PC-3 (cell line): ENCODE measurements at regions not wholly inside any gene's neighbourhood (a gene's known extent, or its start where the extent isn't known, plus 50 kb on each side); places are given as distances from the start of the nearest gene placed in this dataset.

ENCODE experiments used
- ATAC-seq: fragments of 200-7000 bp; cut with Tn5 transposase; 2 replicates; pipeline ENCODE4 v1.9.1; 2020; ENCODE audit warnings: mild to moderate bottlenecking, moderate library complexity
- BruUV-seq: library from RNA; stranded (reverse); fragments of 400-500 nt; replicated peaks from 2 replicates; lab custom pipeline; 2021; lab: Mats Ljungman, UMichigan
- CTCF ChIA-PET: fragments of 300-600 bp; sonication (Branson Sonifier 250); formaldehyde crosslinking; loops from one replicate; lab custom pipeline; 2022; ENCODE audit warnings: antibody characterized with exemption; lab: Charles Lee
- POLR2A ChIA-PET: fragments of 300-600 bp; sonication (Branson Sonifier 250); formaldehyde crosslinking; loops from one replicate; lab custom pipeline; 2022; ENCODE audit warnings: antibody characterized with exemption; ENCODE audit not compliant: unreplicated experiment; lab: Charles Lee
- DNase-seq: peaks from one replicate; pipeline ENCODE4 v3.0.0-alpha.2; 2015
- H2AFZ ChIP-seq: fragments of 300-600 bp; sonication (generic); 2 replicates; pipeline ENCODE4 v1.6.0; 2016; ENCODE audit warnings: antibody characterized with exemption, low read length
- H3F3A ChIP-seq: fragments of 300-600 bp; sonication (generic); one replicate; pipeline ENCODE4 v1.6.0; 2017; ENCODE audit warnings: antibody characterized with exemption, low read length, control low read depth, mild to moderate bottlenecking; ENCODE audit not compliant: unreplicated experiment
- H3K27ac ChIP-seq: fragments of 300-600 bp; sonication (generic); 2 replicates; pipeline ENCODE4 v1.5.1; 2016; ENCODE audit warnings: mild to moderate bottlenecking, low read length
- H3K27me3 ChIP-seq: fragments of 300-600 bp; sonication (generic); 2 replicates; pipeline ENCODE4 v1.6.1; 2016; ENCODE audit warnings: low read length, mixed read lengths
- H3K36me3 ChIP-seq: fragments of 300-600 bp; sonication (generic); 2 replicates; pipeline ENCODE4 v1.6.1; 2016; ENCODE audit warnings: low read depth, mixed run types, low read length, mixed read lengths
- H3K4me1 ChIP-seq: fragments of 300-600 bp; sonication (generic); 2 replicates; pipeline ENCODE4 v1.5.1; 2016; ENCODE audit warnings: low read length; ENCODE audit not compliant: insufficient read depth
- H3K4me2 ChIP-seq: fragments of 300-600 bp; sonication (generic); 2 replicates; pipeline ENCODE4 v1.6.0; 2016; ENCODE audit warnings: low read length
- H3K4me3 ChIP-seq: fragments of 300-600 bp; sonication (generic); 2 replicates; pipeline ENCODE4 v1.5.1; 2016; ENCODE audit warnings: mild to moderate bottlenecking, low read length, mixed read lengths
- H3K79me2 ChIP-seq: fragments of 300-600 bp; sonication (generic); 2 replicates; pipeline ENCODE4 v1.6.1; 2017; ENCODE audit warnings: low read length, mixed read lengths
- H3K9ac ChIP-seq: fragments of 300-600 bp; sonication (generic); 2 replicates; pipeline ENCODE4 v1.6.0; 2016; ENCODE audit warnings: mild to moderate bottlenecking, low read length
- H3K9me2 ChIP-seq: fragments of 300-600 bp; sonication (generic); replicated peaks from 2 replicates; pipeline ENCODE4 v1.6.1; 2016; ENCODE audit warnings: mixed run types, low read length, mixed read lengths
- H3K9me3 ChIP-seq: fragments of 300-600 bp; sonication (generic); 2 replicates; pipeline ENCODE4 v1.6.1; 2016; ENCODE audit warnings: low read length, mixed read lengths
- H4K20me1 ChIP-seq: fragments of 300-600 bp; sonication (generic); 2 replicates; pipeline ENCODE4 v1.6.1; 2016; ENCODE audit warnings: low read length, mixed read lengths
- EZH2 ChIP-seq: fragments of 300-600 bp; sonication (generic); IDR thresholded peaks from one replicate; pipeline ENCODE4 v1.6.1; 2017; ENCODE audit warnings: antibody characterized with exemption, mild to moderate bottlenecking, low read length; ENCODE audit not compliant: unreplicated experiment
- EZH2phosphoT487 ChIP-seq: fragments of 300-600 bp; sonication (generic); IDR thresholded peaks from 2 replicates; pipeline ENCODE4 v1.6.1; 2018; ENCODE audit warnings: mild to moderate bottlenecking, antibody characterized with exemption, low read length, borderline replicate concordance
- intact Hi-C: fragments of 100-400 bp; cut with micrococcal nuclease; formaldehyde crosslinking; loops from 2 replicates; pipeline ENCODE4 v1.9.0; 2023
- TF ChIP-seq, protein P1 (sequence below): fragments of 300-600 bp; sonication (generic); conservative IDR thresholded peaks from 2 replicates; pipeline ENCODE4 v1.5.1; 2017; ENCODE audit warnings: antibody characterized with exemption, low read depth, mild to moderate bottlenecking, low read length

- no peak for DNase-seq
- Histone ChIP-seq H3K4me3 (no peak overlapping the region), H3K27me3 (no peaks in the 10 kb centered on the region), H3K27ac (no peak overlapping the region), H2AFZ (no peak overlapping the region), H3K79me2 (no peaks in the 10 kb centered on the region), H3K9ac (no peak overlapping the region), H3K4me2 (no peak overlapping the region), H3K36me3 (no peaks in the 10 kb centered on the region), H3F3A (no peaks in the 10 kb centered on the region), H3K9me3 (0 out of 2 replicates have a peak, but pooled peaks cover 3% of the 10 kb centered on the region), H3K9me2 (no peaks in the 10 kb centered on the region), H3K4me1 (no peaks in the 10 kb centered on the region), H4K20me1 (no peaks in the 10 kb centered on the region)
- TF ChIP-seq EZH2phosphoT487 (no peak), EZH2 (no peak)
- TF ChIP-seq, protein P1, sequence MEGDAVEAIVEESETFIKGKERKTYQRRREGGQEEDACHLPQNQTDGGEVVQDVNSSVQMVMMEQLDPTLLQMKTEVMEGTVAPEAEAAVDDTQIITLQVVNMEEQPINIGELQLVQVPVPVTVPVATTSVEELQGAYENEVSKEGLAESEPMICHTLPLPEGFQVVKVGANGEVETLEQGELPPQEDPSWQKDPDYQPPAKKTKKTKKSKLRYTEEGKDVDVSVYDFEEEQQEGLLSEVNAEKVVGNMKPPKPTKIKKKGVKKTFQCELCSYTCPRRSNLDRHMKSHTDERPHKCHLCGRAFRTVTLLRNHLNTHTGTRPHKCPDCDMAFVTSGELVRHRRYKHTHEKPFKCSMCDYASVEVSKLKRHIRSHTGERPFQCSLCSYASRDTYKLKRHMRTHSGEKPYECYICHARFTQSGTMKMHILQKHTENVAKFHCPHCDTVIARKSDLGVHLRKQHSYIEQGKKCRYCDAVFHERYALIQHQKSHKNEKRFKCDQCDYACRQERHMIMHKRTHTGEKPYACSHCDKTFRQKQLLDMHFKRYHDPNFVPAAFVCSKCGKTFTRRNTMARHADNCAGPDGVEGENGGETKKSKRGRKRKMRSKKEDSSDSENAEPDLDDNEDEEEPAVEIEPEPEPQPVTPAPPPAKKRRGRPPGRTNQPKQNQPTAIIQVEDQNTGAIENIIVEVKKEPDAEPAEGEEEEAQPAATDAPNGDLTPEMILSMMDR: no peak
- CTCF ChIA-PET: no interaction called here
- ATAC-seq: no peak
- no TSS peak for BruUV-seq
- POLR2A ChIA-PET: no interaction called here
- intact Hi-C loops: no loop called here
Observed at GRCh38 chr15:27690290-27690689, 408.8 kb downstream of the OCA2 start.

DNA sequence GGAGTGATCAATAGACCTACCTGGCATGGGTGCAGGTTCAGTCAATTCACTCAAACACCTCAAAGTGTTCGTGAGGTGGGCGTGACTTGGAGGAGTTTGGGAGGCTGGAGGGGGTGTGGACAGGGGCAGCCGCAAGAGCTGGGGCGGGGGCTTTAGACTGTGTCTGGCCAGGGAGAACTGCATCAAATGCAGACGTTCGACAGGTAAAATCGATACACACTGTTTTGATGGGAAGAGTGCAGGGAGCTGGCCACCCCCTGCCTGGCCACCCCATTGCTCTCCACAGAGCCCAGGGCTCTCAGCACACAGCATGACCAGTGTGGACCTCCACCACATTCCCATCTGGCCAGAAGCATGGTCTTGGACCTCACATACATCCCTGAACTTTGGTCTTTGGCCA lies 412.1 kb downstream of the OCA2 start:
- intact Hi-C loops: no loop called here
- H3K4me3 ChIP-seq: no peak overlapping the region
- ChIA-PET POLR2A (no interaction called here), CTCF (no interaction called here)
- H4K20me1 ChIP-seq: no peaks in the 10 kb centered on the region
- H3K79me2 ChIP-seq: no peaks in the 10 kb centered on the region
- H3K9me3 ChIP-seq: 0 out of 2 replicates have a peak, but pooled peaks cover 3% of the 10 kb centered on the region
- no peak for ATAC-seq
- no peak for DNase-seq
- no TSS peak for BruUV-seq
- no peak overlapping the region for H2AFZ ChIP-seq
- H3K9ac ChIP-seq: no peak overlapping the region
- no peaks in the 10 kb centered on the region for H3K9me2 ChIP-seq
- H3K4me1 ChIP-seq: no peaks in the 10 kb centered on the region
- no peak overlapping the region for H3K27ac ChIP-seq
- TF ChIP-seq, protein P1: no peak
- no peak for TF ChIP-seq EZH2
- H3K36me3 ChIP-seq: no peaks in the 10 kb centered on the region
- no peak overlapping the region for H3K4me2 ChIP-seq
- H3K27me3 ChIP-seq: no peaks in the 10 kb centered on the region
- H3F3A ChIP-seq: no peaks in the 10 kb centered on the region

- no peak overlapping the region for H3K9ac ChIP-seq
- no peaks in the 10 kb centered on the region for H3K79me2 ChIP-seq
- no peak overlapping the region for H3K27ac ChIP-seq
- intact Hi-C loops: no loop called here
- no TSS peak for BruUV-seq
- ChIA-PET POLR2A (no interaction called here), CTCF (no interaction called here)
- no peaks in the 10 kb centered on the region for H3F3A ChIP-seq
- no peaks in the 10 kb centered on the region for H3K9me2 ChIP-seq
- ATAC-seq (no peak), DNase-seq (peak; percentile 12)
- TF ChIP-seq, protein P1: no peak
- TF ChIP-seq EZH2 (no peak), EZH2phosphoT487 (no peak)
- H3K36me3 ChIP-seq: no peaks in the 10 kb centered on the region
- H3K4me1 ChIP-seq: no peaks in the 10 kb centered on the region
- no peaks in the 10 kb centered on the region for H4K20me1 ChIP-seq
- 0 out of 2 replicates have a peak, but pooled peaks cover 3% of the 10 kb centered on the region for H3K9me3 ChIP-seq
- H2AFZ ChIP-seq: no peak overlapping the region
- no peak overlapping the region for H3K4me3 ChIP-seq
- no peak overlapping the region for H3K4me2 ChIP-seq
- H3K27me3 ChIP-seq: no peaks in the 10 kb centered on the region
Observed at GRCh38 chr15:27686369-27686768, 412.7 kb downstream of the OCA2 start.
